GM12878 (cell line): ENCODE measurements at regions not wholly inside any gene's neighbourhood (a gene's known extent, or its start where the extent isn't known, plus 50 kb on each side); places are given as distances from the start of the nearest gene placed in this dataset.

Source experiments
- EP300 ChIP-seq, 2 experiments: fragments of 150-350 bp in 1 of 2; IDR thresholded peaks; 2 replicates each; pipeline ENCODE4 v1.6.1; 2011 to 2012; ENCODE audit warnings: low read depth in 2 of 2, low read length in 2 of 2, borderline replicate concordance in 1 of 2, improper control_type of control experiment in 1 of 2, inconsistent platforms in 1 of 2; ENCODE audit not compliant: control insufficient read depth in 1 of 2
- KLF5 ChIP-seq: fragments of 450-650 bp; IDR thresholded peaks from 2 replicates; pipeline ENCODE4 v1.6.1; 2014; ENCODE audit warnings: mild to moderate bottlenecking; ENCODE audit not compliant: partially characterized antibody
- PKNOX1 ChIP-seq: fragments of 450-650 bp; IDR thresholded peaks from 2 replicates; pipeline ENCODE4 v1.6.1; 2016; ENCODE audit warnings: mild to moderate bottlenecking
- POLR2A ChIP-seq: IDR thresholded peaks from 2 replicates; pipeline ENCODE4 v1.6.1; 2011; ENCODE audit warnings: low read depth, mild to moderate bottlenecking, low read length
- RAD21 ChIP-seq: IDR thresholded peaks from 2 replicates; pipeline ENCODE4 v1.6.1; 2011; ENCODE audit warnings: mild to moderate bottlenecking, low read depth, low read length, moderate library complexity; ENCODE audit not compliant: insufficient read depth
- RFX5 ChIP-seq: IDR thresholded peaks from 2 replicates; pipeline ENCODE4 v1.6.1; 2011; ENCODE audit warnings: low read depth, low read length, improper control_type of control experiment
- TCF7 ChIP-seq: IDR thresholded peaks from 2 replicates; pipeline ENCODE4 v1.6.1; 2014; ENCODE audit warnings: antibody characterized with exemption, borderline replicate concordance
- TF ChIP-seq, protein P1 (sequence below), 3 experiments: IDR thresholded peaks in 2 of 3; conservative IDR thresholded peaks in 1 of 3; 2 replicates each; pipeline ENCODE4 v1.5.1; 2011; ENCODE audit warnings: low read depth in 3 of 3, low read length in 3 of 3, mild to moderate bottlenecking in 3 of 3, control low read depth in 2 of 3, moderate library complexity in 2 of 3, inconsistent platforms in 1 of 3, mixed read lengths in 1 of 3; ENCODE audit not compliant: control insufficient read depth in 2 of 3, insufficient read depth in 1 of 3; ENCODE audit errors: extremely low read depth in 1 of 3
- TF ChIP-seq, protein P2 (sequence below): fragments of 450-650 bp; IDR thresholded peaks from 2 replicates; pipeline ENCODE4 v1.6.1; 2017; ENCODE audit warnings: mild to moderate bottlenecking, moderate library complexity
- TF ChIP-seq, protein P3 (sequence below): fragments of 450-650 bp; IDR thresholded peaks from 2 replicates; pipeline ENCODE4 v1.6.1; 2017; ENCODE audit warnings: mild to moderate bottlenecking

GRCh38 chr16:17566656-17567450 is 96.1 kb upstream of the XYLT1 start:
- TF ChIP-seq, protein P1, sequence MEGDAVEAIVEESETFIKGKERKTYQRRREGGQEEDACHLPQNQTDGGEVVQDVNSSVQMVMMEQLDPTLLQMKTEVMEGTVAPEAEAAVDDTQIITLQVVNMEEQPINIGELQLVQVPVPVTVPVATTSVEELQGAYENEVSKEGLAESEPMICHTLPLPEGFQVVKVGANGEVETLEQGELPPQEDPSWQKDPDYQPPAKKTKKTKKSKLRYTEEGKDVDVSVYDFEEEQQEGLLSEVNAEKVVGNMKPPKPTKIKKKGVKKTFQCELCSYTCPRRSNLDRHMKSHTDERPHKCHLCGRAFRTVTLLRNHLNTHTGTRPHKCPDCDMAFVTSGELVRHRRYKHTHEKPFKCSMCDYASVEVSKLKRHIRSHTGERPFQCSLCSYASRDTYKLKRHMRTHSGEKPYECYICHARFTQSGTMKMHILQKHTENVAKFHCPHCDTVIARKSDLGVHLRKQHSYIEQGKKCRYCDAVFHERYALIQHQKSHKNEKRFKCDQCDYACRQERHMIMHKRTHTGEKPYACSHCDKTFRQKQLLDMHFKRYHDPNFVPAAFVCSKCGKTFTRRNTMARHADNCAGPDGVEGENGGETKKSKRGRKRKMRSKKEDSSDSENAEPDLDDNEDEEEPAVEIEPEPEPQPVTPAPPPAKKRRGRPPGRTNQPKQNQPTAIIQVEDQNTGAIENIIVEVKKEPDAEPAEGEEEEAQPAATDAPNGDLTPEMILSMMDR (IDR thresholded peaks at IDR 0.05 in 2 of 3, conservative IDR thresholded peaks at IDR 0.05 in 1 of 3; ENCODE audit: control insufficient read depth in 2 of 3, extremely low read depth in 1 of 3, insufficient read depth in 1 of 3, low read depth in 3 of 3, low read length in 3 of 3) = no peak
- TF ChIP-seq, protein P2, sequence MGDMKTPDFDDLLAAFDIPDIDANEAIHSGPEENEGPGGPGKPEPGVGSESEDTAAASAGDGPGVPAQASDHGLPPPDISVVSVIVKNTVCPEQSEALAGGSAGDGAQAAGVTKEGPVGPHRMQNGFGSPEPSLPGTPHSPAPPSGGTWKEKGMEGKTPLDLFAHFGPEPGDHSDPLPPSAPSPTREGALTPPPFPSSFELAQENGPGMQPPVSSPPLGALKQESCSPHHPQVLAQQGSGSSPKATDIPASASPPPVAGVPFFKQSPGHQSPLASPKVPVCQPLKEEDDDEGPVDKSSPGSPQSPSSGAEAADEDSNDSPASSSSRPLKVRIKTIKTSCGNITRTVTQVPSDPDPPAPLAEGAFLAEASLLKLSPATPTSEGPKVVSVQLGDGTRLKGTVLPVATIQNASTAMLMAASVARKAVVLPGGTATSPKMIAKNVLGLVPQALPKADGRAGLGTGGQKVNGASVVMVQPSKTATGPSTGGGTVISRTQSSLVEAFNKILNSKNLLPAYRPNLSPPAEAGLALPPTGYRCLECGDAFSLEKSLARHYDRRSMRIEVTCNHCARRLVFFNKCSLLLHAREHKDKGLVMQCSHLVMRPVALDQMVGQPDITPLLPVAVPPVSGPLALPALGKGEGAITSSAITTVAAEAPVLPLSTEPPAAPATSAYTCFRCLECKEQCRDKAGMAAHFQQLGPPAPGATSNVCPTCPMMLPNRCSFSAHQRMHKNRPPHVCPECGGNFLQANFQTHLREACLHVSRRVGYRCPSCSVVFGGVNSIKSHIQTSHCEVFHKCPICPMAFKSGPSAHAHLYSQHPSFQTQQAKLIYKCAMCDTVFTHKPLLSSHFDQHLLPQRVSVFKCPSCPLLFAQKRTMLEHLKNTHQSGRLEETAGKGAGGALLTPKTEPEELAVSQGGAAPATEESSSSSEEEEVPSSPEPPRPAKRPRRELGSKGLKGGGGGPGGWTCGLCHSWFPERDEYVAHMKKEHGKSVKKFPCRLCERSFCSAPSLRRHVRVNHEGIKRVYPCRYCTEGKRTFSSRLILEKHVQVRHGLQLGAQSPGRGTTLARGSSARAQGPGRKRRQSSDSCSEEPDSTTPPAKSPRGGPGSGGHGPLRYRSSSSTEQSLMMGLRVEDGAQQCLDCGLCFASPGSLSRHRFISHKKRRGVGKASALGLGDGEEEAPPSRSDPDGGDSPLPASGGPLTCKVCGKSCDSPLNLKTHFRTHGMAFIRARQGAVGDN = no peak
- TF ChIP-seq POLR2A (no peak), RFX5 (no peak), RAD21 (no peak), TCF7 (no peak), KLF5 (no peak), EP300 (IDR thresholded peaks at IDR 0.05; ENCODE audit: borderline replicate concordance in 1 of 2, control insufficient read depth in 1 of 2, low read depth in 2 of 2, low read length in 2 of 2) (no peak), PKNOX1 (no peak)
- TF ChIP-seq, protein P3, sequence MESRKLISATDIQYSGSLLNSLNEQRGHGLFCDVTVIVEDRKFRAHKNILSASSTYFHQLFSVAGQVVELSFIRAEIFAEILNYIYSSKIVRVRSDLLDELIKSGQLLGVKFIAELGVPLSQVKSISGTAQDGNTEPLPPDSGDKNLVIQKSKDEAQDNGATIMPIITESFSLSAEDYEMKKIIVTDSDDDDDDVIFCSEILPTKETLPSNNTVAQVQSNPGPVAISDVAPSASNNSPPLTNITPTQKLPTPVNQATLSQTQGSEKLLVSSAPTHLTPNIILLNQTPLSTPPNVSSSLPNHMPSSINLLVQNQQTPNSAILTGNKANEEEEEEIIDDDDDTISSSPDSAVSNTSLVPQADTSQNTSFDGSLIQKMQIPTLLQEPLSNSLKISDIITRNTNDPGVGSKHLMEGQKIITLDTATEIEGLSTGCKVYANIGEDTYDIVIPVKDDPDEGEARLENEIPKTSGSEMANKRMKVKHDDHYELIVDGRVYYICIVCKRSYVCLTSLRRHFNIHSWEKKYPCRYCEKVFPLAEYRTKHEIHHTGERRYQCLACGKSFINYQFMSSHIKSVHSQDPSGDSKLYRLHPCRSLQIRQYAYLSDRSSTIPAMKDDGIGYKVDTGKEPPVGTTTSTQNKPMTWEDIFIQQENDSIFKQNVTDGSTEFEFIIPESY = no peak
